Adrenal gland (tissue), 9 donors: ENCODE measurements at regions not wholly inside any gene's neighbourhood (a gene's known extent, or its start where the extent isn't known, plus 50 kb on each side); places are given as distances from the start of the nearest gene placed in this dataset.

Source experiments
- DNase-seq, 7 donors: peaks; one replicate each; pipeline ENCODE4 v3.0.0-alpha.2; 2019 to 2020
- H3K27ac ChIP-seq, 5 donors: fragments of 200-600 bp; sonication (generic) in 4 of 5; 1 replicate in 3 of 5; 2 replicates in 2 of 5; pipeline versions ENCODE4 v1.5.1 to v1.8.0; 2016 to 2020; ENCODE audit warnings: mild to moderate bottlenecking in 1 of 5
- H3K27me3 ChIP-seq: fragments of 200-600 bp; 2 replicates; pipeline ENCODE4 v1.8.0; 2021
- H3K36me3 ChIP-seq, 2 donors: fragments of 200-600 bp; replicated peaks in 1 of 2; 1 replicate in 1 of 2; 2 replicates in 1 of 2; pipeline versions ENCODE4 v1.5.1 to v1.8.0; 2018 to 2022
- H3K4me1 ChIP-seq, 2 donors: fragments of 200-600 bp; replicated peaks in 1 of 2; 1 replicate in 1 of 2; 2 replicates in 1 of 2; pipeline versions ENCODE4 v1.5.1 to v1.8.0; 2018 to 2021
- H3K4me3 ChIP-seq, 4 donors: fragments of 200-600 bp; sonication (generic) in 3 of 4; one replicate each; pipeline ENCODE4 v1.5.1; 2016 to 2018
- H3K9me3 ChIP-seq, 3 donors: fragments of 200-600 bp; sonication (generic) in 1 of 3; replicated peaks in 1 of 3; 1 replicate in 2 of 3; 2 replicates in 1 of 3; pipeline versions ENCODE4 v1.5.1 to v1.8.0; 2016 to 2021
- POLR2A ChIP-seq, 2 donors: fragments of 450-650 bp; IDR thresholded peaks; one replicate each; pipeline ENCODE4 v1.6.1; 2017; ENCODE audit warnings: antibody characterized with exemption in 2 of 2, mild to moderate bottlenecking in 2 of 2, moderate library complexity in 1 of 2
- WGBS, 4 donors: extraction: QIAGEN DNeasy Blood & Tissue Kit in 2 of 4; methylation state at CpG; one replicate each; pipeline versions ENCODE4 v1.1.5 to v1.1.7; 2013 to 2017; 5-methylcytosine and 5-hydroxymethylcytosine counted together
- intact Hi-C, 2 donors: fragments of 100-400 bp; cut with DNase I; formaldehyde crosslinking; loops; one replicate each; pipeline versions ENCODE4 v1.14.1 to v1.15.0; 2022 to 2023
- TF ChIP-seq, protein P1 (sequence below), 6 experiments: fragments of 450-650 bp in 4 of 6; fragments of 200-600 bp in 2 of 6; sonication (generic) in 1 of 6; IDR thresholded peaks; 1 replicate in 5 of 6; 2 replicates in 1 of 6; pipeline versions ENCODE4 v1.5.1 to v1.8.0; 2016 to 2021; ENCODE audit warnings: antibody characterized with exemption in 6 of 6, mild to moderate bottlenecking in 2 of 6, moderate library complexity in 1 of 6
- donor health status: healthy with polysubstance abuse.
- donor health status: Bipolar disorder and iron deficiency.
- donor health status: DM: yes; HTN: yes; CAD: no.
- donor health status: DM: no; HTN: no; CAD: no.
- donor health status: DM: no; HTN: no; CAD: no.

DNA sequence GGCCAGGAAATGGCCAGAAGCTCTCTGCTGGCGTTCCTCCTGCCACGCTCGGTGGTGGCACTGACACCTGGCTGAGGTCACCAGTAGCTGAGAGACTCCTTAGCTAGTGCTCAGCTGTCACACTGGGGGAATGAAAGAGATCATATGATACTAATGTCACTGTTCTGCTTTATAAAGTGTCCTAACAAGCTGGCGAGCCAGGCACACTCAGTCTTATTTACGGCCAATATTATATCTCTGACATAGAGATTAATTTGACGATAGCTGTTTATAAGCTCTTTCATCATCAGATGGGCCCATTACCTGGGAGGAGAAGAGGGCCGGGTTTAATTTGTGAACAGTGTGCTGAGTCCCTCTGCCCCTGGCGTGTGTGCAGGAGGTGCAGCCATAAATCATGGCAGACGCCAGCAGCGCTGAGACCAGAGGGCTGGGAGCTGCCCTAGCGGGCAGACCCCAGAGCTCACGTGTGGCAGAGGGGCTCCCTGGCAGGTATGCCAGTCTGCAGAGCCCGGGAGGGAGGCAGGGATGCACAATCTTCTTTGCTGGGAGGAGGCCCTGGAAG is 246.5 kb downstream of the HAUS1 start:
- Histone ChIP-seq H3K4me1 (no peaks in the 10 kb centered on the region), H3K9me3 (no peaks in the 10 kb centered on the region), H3K27me3 (no peaks in the 10 kb centered on the region), H3K36me3 (no peaks in the 10 kb centered on the region), H3K27ac (no peak overlapping the region), H3K4me3 (no peak overlapping the region)
- TF ChIP-seq, protein P1, sequence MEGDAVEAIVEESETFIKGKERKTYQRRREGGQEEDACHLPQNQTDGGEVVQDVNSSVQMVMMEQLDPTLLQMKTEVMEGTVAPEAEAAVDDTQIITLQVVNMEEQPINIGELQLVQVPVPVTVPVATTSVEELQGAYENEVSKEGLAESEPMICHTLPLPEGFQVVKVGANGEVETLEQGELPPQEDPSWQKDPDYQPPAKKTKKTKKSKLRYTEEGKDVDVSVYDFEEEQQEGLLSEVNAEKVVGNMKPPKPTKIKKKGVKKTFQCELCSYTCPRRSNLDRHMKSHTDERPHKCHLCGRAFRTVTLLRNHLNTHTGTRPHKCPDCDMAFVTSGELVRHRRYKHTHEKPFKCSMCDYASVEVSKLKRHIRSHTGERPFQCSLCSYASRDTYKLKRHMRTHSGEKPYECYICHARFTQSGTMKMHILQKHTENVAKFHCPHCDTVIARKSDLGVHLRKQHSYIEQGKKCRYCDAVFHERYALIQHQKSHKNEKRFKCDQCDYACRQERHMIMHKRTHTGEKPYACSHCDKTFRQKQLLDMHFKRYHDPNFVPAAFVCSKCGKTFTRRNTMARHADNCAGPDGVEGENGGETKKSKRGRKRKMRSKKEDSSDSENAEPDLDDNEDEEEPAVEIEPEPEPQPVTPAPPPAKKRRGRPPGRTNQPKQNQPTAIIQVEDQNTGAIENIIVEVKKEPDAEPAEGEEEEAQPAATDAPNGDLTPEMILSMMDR (IDR thresholded peaks at IDR 0.05), result no peak
- TF ChIP-seq POLR2A (IDR thresholded peaks at IDR 0.05), result no peak
- DNase-seq, result no peak
- WGBS, 4 donors, result 69 to 81% (median 74%) methylated on average over 10 to 13 of the region's 13 CpGs
- intact Hi-C loops, result no loop called here

DNA sequence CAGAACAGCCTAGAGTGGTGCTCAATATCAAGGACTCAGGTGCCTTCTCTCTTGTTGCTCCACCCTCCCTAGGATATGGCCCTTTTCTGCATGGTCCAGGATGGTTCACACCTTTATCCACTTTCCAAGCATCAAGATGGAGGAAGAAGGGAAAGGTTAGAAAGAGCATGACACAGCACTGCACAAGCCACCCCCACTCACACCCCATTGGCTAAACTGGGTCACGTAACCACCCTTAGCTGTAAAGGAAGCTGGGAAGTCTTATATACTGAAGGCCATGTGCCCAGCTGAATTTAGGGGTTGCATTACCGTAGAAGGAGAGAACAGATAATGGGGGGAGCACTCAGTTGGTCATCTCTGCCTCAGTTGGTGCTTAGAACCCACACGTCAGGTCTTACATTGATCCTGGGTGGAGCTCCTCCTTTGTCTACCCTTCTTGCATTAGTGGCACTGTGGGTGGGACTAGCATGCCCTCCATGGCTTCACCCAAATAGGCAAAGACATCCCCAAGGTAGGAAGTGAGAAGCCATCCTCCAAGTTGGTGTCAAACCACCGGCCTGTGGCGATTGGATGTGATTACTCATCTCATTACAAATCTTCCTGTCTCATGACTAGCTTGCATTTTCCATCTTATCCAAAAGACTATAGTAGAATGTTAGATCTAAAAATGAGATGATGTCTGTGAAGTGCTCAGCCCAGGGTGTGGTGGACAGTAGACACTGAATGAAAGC is 248.5 kb downstream of the HAUS1 start:
- TF ChIP-seq, protein P1 (IDR thresholded peaks at IDR 0.05), result no peak
- no peak for TF ChIP-seq POLR2A (IDR thresholded peaks at IDR 0.05)
- no peak for DNase-seq
- Histone ChIP-seq H3K27me3 (no peaks in the 10 kb centered on the region), H3K4me1 (no peaks in the 10 kb centered on the region), H3K27ac (no peak overlapping the region), H3K4me3 (no peak overlapping the region), H3K9me3 (no peaks in the 10 kb centered on the region), H3K36me3 (no peaks in the 10 kb centered on the region)
- intact Hi-C loops, result no loop called here
- WGBS, 4 donors, result 86 to 90% (median 88%) methylated on average over 5 of the region's 5 CpGs

DNA sequence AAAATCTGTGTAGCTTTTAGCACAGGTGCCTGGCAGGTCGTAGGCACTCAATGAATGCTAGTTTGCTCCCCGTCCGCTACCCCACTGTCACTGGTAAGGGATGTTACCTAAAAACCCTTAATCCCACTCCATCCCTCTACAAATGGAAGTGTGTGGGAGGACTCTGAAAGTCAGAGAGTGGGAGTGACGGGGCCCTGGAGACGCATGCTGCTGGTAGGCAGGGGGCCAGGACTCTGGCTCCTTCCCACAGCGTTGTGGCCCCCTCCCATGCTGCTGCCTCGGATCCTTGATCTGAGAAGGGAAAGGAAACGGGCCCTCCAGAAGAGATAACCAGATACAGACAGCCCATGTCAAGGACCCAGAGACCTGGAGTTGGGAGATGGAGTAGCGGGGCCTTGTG is 249.3 kb downstream of the HAUS1 start:
- Histone ChIP-seq H3K27ac (no peak overlapping the region), H3K4me3 (no peak overlapping the region), H3K27me3 (no peaks in the 10 kb centered on the region), H3K4me1 (no peaks in the 10 kb centered on the region), H3K9me3 (no peaks in the 10 kb centered on the region), H3K36me3 (no peaks in the 10 kb centered on the region)
- 82 to 95% (median 85%) methylated on average over 7 to 9 of the region's 9 CpGs for WGBS, 4 donors
- intact Hi-C loops, result no loop called here
- no peak for TF ChIP-seq POLR2A (IDR thresholded peaks at IDR 0.05)
- TF ChIP-seq, protein P1 (IDR thresholded peaks at IDR 0.05), result no peak
- no peak for DNase-seq

DNA sequence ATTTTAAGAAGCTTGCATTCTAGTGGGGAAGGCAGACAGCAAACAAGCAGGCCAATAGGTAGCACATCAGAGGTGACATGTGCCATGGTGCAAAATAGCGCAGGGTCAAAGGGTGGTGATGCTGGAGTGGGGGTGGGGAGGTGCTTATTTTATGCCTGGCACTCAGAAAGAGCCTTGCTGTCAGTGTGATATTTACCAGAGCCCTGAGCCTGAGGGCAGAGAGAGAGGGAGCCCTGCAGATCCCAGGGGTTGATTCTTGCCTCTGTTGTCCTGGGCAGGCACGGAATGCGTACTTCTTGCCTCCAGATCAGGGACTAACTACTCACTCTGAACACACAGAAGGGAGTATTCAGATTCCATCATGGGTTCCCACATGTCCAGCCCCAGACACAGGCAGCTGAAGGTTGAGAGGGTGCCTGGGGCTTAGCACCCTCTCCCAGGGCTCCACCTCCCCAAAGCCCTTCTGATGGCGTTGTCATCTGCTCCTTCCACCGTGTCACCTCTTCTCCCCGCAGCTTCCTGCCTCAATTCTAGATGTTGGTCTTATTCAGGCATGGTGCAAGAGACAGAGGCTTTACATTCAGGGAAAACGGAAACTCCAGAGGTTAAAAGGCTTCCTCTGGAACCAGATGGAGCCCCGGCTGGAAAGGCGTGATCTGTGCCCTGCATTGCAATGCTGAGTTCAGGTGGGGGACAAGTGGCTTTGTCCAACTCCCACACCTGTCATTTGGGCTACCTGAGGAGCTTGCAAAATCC is 252.3 kb downstream of the HAUS1 start:
- peak in 1 of 7 donors; percentile 80 for DNase-seq
- WGBS, 4 donors, result 75 to 85% (median 79%) methylated on average over 6 to 9 of the region's 9 CpGs
- intact Hi-C loops, result no loop called here
- Histone ChIP-seq H3K27ac (no peak overlapping the region), H3K4me1 (no peaks in the 10 kb centered on the region), H3K4me3 (no peak overlapping the region), H3K9me3 (no peaks in the 10 kb centered on the region), H3K36me3 (no peaks in the 10 kb centered on the region), H3K27me3 (no peaks in the 10 kb centered on the region)
- TF ChIP-seq POLR2A (IDR thresholded peaks at IDR 0.05), result no peak
- TF ChIP-seq, protein P1 (IDR thresholded peaks at IDR 0.05), result no peak
